H9 (cell line): ENCODE measurements at regions not wholly inside any gene's neighbourhood (a gene's known extent, or its start where the extent isn't known, plus 50 kb on each side); places are given as distances from the start of the nearest gene placed in this dataset.

Experiments used
- DNase-seq: peaks from one replicate; pipeline ENCODE4 v3.0.0-alpha.2; 2017
- H2AFZ ChIP-seq: one replicate; pipeline ENCODE4 v1.6.1; 2013; ENCODE audit warnings: mild to moderate bottlenecking, low read length, control low read depth, moderate library complexity
- H2AK5ac ChIP-seq: 2 replicates; pipeline ENCODE4 v1.6.1; 2013; ENCODE audit warnings: low read length, control low read depth, mixed read lengths; ENCODE audit not compliant: insufficient read length
- H2BK120ac ChIP-seq: one replicate; pipeline ENCODE4 v1.6.1; 2013; ENCODE audit warnings: low read depth, mild to moderate bottlenecking, low read length, control low read depth, inconsistent platforms; ENCODE audit not compliant: poor library complexity, severe bottlenecking
- H2BK12ac ChIP-seq: 2 replicates; pipeline ENCODE4 v1.6.1; 2013; ENCODE audit warnings: low read length, control low read depth, mixed read lengths, low read depth; ENCODE audit not compliant: insufficient read length
- H2BK15ac ChIP-seq: 2 replicates; pipeline ENCODE4 v1.6.1; 2013; ENCODE audit warnings: low read depth, low read length, control low read depth
- H2BK20ac ChIP-seq: one replicate; pipeline ENCODE4 v1.6.1; 2013; ENCODE audit warnings: low read depth, mild to moderate bottlenecking, low read length, control low read depth, inconsistent platforms; ENCODE audit not compliant: poor library complexity, severe bottlenecking
- H2BK5ac ChIP-seq: 2 replicates; pipeline ENCODE4 v1.6.1; 2013; ENCODE audit warnings: low read length, control low read depth, mixed read lengths; ENCODE audit not compliant: insufficient read length
- H3K14ac ChIP-seq: 2 replicates; pipeline ENCODE4 v1.6.1; 2013; ENCODE audit warnings: low read length, control low read depth; ENCODE audit not compliant: insufficient read depth
- H3K18ac ChIP-seq: 2 replicates; pipeline ENCODE4 v1.6.1; 2013; ENCODE audit warnings: low read depth, mild to moderate bottlenecking, mixed read lengths, low read length, control low read depth; ENCODE audit not compliant: insufficient read length
- H3K23ac ChIP-seq: 2 replicates; pipeline ENCODE4 v1.6.1; 2013; ENCODE audit warnings: low read length, control low read depth, mixed read lengths, low read depth; ENCODE audit not compliant: insufficient read length
- H3K23me2 ChIP-seq: 2 replicates; pipeline ENCODE4 v1.6.1; 2013; ENCODE audit warnings: low read depth, mild to moderate bottlenecking, mixed read lengths, low read length, control low read depth; ENCODE audit not compliant: insufficient read length, poor library complexity, severe bottlenecking
- H3K27ac ChIP-seq: 2 replicates; pipeline ENCODE4 v1.5.1; 2013; ENCODE audit warnings: low read length, control low read depth, mixed read lengths, low read depth; ENCODE audit not compliant: insufficient read length
- H3K27me3 ChIP-seq: 2 replicates; pipeline ENCODE4 v1.6.1; 2013; ENCODE audit warnings: low read length, control low read depth, inconsistent platforms; ENCODE audit not compliant: insufficient read depth
- H3K4ac ChIP-seq: 2 replicates; pipeline ENCODE4 v1.6.1; 2013; ENCODE audit warnings: low read depth, mild to moderate bottlenecking, control low read depth, inconsistent platforms, low read length, moderate library complexity
- H3K4me1 ChIP-seq: 2 replicates; pipeline ENCODE4 v1.6.1; 2013; ENCODE audit warnings: low read length, control low read depth, inconsistent platforms; ENCODE audit not compliant: insufficient read depth
- H3K4me2 ChIP-seq: 2 replicates; pipeline ENCODE4 v1.6.1; 2013; ENCODE audit warnings: low read length, control low read depth, mixed read lengths; ENCODE audit not compliant: insufficient read length, insufficient read depth
- H3K56ac ChIP-seq: 2 replicates; pipeline ENCODE4 v1.6.1; 2013; ENCODE audit warnings: low read depth, mild to moderate bottlenecking, mixed read lengths, low read length, control low read depth; ENCODE audit not compliant: insufficient read length
- H3K79me1 ChIP-seq: 2 replicates; pipeline ENCODE4 v1.6.1; 2013; ENCODE audit warnings: low read depth, mild to moderate bottlenecking, moderate library complexity, low read length, control low read depth, inconsistent platforms; ENCODE audit not compliant: insufficient read depth, poor library complexity, severe bottlenecking
- H3K79me2 ChIP-seq: 2 replicates; pipeline ENCODE4 v1.6.1; 2013; ENCODE audit warnings: low read length, control low read depth, inconsistent platforms; ENCODE audit not compliant: insufficient read depth
- H3K9ac ChIP-seq: 2 replicates; pipeline ENCODE4 v1.6.1; 2013; ENCODE audit warnings: low read length, control low read depth, mixed read lengths; ENCODE audit not compliant: insufficient read length; ENCODE audit errors: extremely low read depth
- H3K9me3 ChIP-seq: one replicate; pipeline ENCODE4 v1.6.1; 2013; ENCODE audit warnings: low read depth, low read length, inconsistent platforms; ENCODE audit not compliant: control insufficient read depth
- H3T11ph ChIP-seq: one replicate; pipeline ENCODE4 v1.6.1; 2013; ENCODE audit warnings: mild to moderate bottlenecking, low read length, control low read depth, inconsistent platforms
- H4K20me1 ChIP-seq: one replicate; pipeline ENCODE4 v1.6.1; 2013; ENCODE audit not compliant: control insufficient read depth, insufficient read length, insufficient read depth
- H4K5ac ChIP-seq: 2 replicates; pipeline ENCODE4 v1.6.1; 2013; ENCODE audit warnings: low read depth, mild to moderate bottlenecking, mixed read lengths, low read length, control low read depth; ENCODE audit not compliant: insufficient read length
- H4K8ac ChIP-seq: replicated peaks from 2 replicates; pipeline ENCODE4 v1.6.1; 2013; ENCODE audit warnings: low read length, control low read depth, mixed read lengths, low read depth; ENCODE audit not compliant: insufficient read length
- H4K91ac ChIP-seq: 2 replicates; pipeline ENCODE4 v1.6.1; 2013; ENCODE audit warnings: low read depth, mild to moderate bottlenecking, moderate library complexity, mixed read lengths, low read length, control low read depth; ENCODE audit not compliant: insufficient read length
- H3K27ac Mint-ChIP-seq, 3 experiments: 2 replicates in 2 of 3; 3 replicates in 1 of 3; pipeline ENCODE4 v1.8.0; 2020 to 2021; ENCODE audit warnings: mixed read lengths in 3 of 3, mild to moderate bottlenecking in 1 of 3, moderate library complexity in 1 of 3
- H3K27me3 Mint-ChIP-seq: 2 replicates; pipeline ENCODE4 v1.8.0; 2021; ENCODE audit warnings: low read depth, mild to moderate bottlenecking, moderate library complexity, mixed read lengths
- H3K36me3 Mint-ChIP-seq, 3 experiments: 2 replicates in 2 of 3; 3 replicates in 1 of 3; pipeline ENCODE4 v1.8.0; 2020 to 2021; ENCODE audit warnings: low read depth in 3 of 3, mixed read lengths in 3 of 3; ENCODE audit not compliant: insufficient read depth in 1 of 3
- H3K4me1 Mint-ChIP-seq, 2 experiments: 2 replicates each; pipeline ENCODE4 v1.8.0; 2020; ENCODE audit warnings: mixed read lengths in 2 of 2
- H3K4me3 Mint-ChIP-seq, 2 experiments: 2 replicates in 1 of 2; 3 replicates in 1 of 2; pipeline ENCODE4 v1.8.0; 2020 to 2021; ENCODE audit warnings: mild to moderate bottlenecking in 2 of 2, mixed read lengths in 2 of 2, moderate library complexity in 1 of 2
- H3K9me3 Mint-ChIP-seq, 2 experiments: 2 replicates in 1 of 2; 3 replicates in 1 of 2; pipeline ENCODE4 v1.8.0; 2020; ENCODE audit warnings: mild to moderate bottlenecking in 2 of 2, mixed read lengths in 2 of 2, moderate library complexity in 1 of 2
- WGBS: extraction: QIAGEN DNeasy Blood & Tissue Kit; methylation state at CpG from one replicate; pipeline ENCODE4 v1.1.7; 2013; ENCODE audit warnings: missing lambda C conversion rate, low lambda C conversion rate, mixed read lengths; ENCODE audit not compliant: insufficient read length; ENCODE audit errors: extremely low coverage; 5-methylcytosine and 5-hydroxymethylcytosine counted together
- TF ChIP-seq, protein P1 (sequence below): fragments of 200-600 bp; sonication (generic); conservative IDR thresholded peaks from 3 replicates; pipeline ENCODE4 v1.8.0; 2021; ENCODE audit warnings: antibody characterized with exemption, mild to moderate bottlenecking

DNA sequence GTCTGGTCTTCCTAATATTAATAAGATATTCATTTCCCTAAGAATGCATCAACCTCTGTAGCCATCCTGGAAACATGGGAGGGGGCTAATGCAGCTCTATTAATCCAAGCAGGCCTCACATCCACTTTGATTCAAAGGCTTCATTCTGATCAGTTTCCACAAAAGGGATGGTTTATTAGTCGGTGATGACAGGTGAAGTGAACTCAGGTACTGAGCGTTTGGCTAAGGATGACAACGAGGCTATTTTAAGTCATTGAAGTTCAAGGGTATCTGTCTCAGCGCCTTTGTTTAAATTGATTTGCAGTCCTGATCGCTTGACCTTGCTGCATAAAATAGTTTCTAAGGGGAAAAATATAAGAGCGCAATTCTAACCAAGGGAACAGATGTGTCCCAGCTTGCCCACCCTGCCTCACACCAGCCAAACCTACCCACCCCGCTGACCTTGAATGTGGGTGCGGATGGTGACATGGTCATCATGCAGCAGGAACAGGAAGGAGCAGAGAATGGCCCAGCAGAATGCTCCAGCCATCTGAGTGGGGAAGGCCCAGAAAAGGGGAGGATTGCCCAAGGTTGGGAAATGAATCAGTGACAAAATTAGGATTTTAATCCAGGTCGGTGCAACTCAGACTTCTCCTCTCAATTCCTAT is 70.5 kb upstream of the ZNF618 start:
- H3K4me2 ChIP-seq, result no peak overlapping the region

More for the DNA sequence above, 70.5 kb upstream of the ZNF618 start:
- no peak overlapping the region for H2BK5ac ChIP-seq
- no peak overlapping the region for H3K4me3 Mint-ChIP-seq
- no peak overlapping the region for H3T11ph ChIP-seq
- TF ChIP-seq, protein P1, sequence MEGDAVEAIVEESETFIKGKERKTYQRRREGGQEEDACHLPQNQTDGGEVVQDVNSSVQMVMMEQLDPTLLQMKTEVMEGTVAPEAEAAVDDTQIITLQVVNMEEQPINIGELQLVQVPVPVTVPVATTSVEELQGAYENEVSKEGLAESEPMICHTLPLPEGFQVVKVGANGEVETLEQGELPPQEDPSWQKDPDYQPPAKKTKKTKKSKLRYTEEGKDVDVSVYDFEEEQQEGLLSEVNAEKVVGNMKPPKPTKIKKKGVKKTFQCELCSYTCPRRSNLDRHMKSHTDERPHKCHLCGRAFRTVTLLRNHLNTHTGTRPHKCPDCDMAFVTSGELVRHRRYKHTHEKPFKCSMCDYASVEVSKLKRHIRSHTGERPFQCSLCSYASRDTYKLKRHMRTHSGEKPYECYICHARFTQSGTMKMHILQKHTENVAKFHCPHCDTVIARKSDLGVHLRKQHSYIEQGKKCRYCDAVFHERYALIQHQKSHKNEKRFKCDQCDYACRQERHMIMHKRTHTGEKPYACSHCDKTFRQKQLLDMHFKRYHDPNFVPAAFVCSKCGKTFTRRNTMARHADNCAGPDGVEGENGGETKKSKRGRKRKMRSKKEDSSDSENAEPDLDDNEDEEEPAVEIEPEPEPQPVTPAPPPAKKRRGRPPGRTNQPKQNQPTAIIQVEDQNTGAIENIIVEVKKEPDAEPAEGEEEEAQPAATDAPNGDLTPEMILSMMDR, result no peak
- H3K4me1 Mint-ChIP-seq, result peaks cover 4 to 7% of the 10 kb centered on the region in 2 experiments
- no peak overlapping the region for H2AFZ ChIP-seq
- no peak overlapping the region for H3K9ac ChIP-seq
- H4K5ac ChIP-seq, result no peak overlapping the region
- no peak overlapping the region for H3K23ac ChIP-seq
- H4K20me1 ChIP-seq, result peaks cover 2% of the 10 kb centered on the region
- no peaks in the 10 kb centered on the region for H3K79me2 ChIP-seq
- no peak overlapping the region for H3K27ac ChIP-seq
- H3K9me3 ChIP-seq, result no peaks in the 10 kb centered on the region
- H3K23me2 ChIP-seq, result no peaks in the 10 kb centered on the region
- no peak overlapping the region for H2BK12ac ChIP-seq
- no peaks in the 10 kb centered on the region for H3K27me3 ChIP-seq
- H3K4me1 ChIP-seq, result no peaks in the 10 kb centered on the region
- H2BK15ac ChIP-seq, result no peak overlapping the region
- no peaks in the 10 kb centered on the region for H3K9me3 Mint-ChIP-seq
- no peak overlapping the region for H3K56ac ChIP-seq
- no peak overlapping the region for H2AK5ac ChIP-seq
- DNase-seq, result no peak
- H3K27me3 Mint-ChIP-seq, result no peaks in the 10 kb centered on the region; the same call in 1 of the 2 replicates
- no peak overlapping the region for H3K4ac ChIP-seq
- no peak overlapping the region for H3K18ac ChIP-seq
- no peak overlapping the region for H2BK120ac ChIP-seq
- no CpG with 5 or more reads among the region's 9 CpGs for WGBS
- H3K79me1 ChIP-seq, result no peaks in the 10 kb centered on the region
- no peak overlapping the region for H4K91ac ChIP-seq
- no peaks in the 10 kb centered on the region for H3K36me3 Mint-ChIP-seq
- H2BK20ac ChIP-seq, result no peak overlapping the region
- H3K27ac Mint-ChIP-seq, result no peak overlapping the region
- no peak overlapping the region for H3K14ac ChIP-seq
- H4K8ac ChIP-seq, result no peak overlapping the region
